ENCODE measurements at regions not wholly inside any gene's neighbourhood (a gene's known extent, or its start where the extent isn't known, plus 50 kb on each side); places are given as distances from the start of the nearest gene placed in this dataset.
A peak's percentile ranks its signal among the peaks of the same experiment; 100 is the strongest.
"Not testable (repeated sequence)": the region's sequence is repeated elsewhere in the genome, so short reads cannot be mapped to it uniquely, and the experiment has no call there.

GRCh38 chr9:85792057-85792456, 50.3 kb upstream of the AGTPBP1 start:
- DNase-seq (ENCODE audit: low spot score), result not testable (repeated sequence)

- DNase-seq (ENCODE audit: low spot score), result not testable (repeated sequence)
Measured at GRCh38 chr9:85802978-85803695, 61.4 kb upstream of the AGTPBP1 start.

GRCh38 chr9:85804847-85805133, 63.0 kb upstream of the AGTPBP1 start:
- DNase-seq (ENCODE audit: low spot score), result not testable (repeated sequence)

GRCh38 chr9:85805134-85806005, 63.6 kb upstream of the AGTPBP1 start:
- peak; percentile 69 for DNase-seq (ENCODE audit: low spot score)

GRCh38 chr9:85808329-85808728, 66.6 kb upstream of the AGTPBP1 start:
- DNase-seq (ENCODE audit: low spot score), result not testable (repeated sequence)

GRCh38 chr9:85813388-85813787, 71.6 kb upstream of the AGTPBP1 start:
- not testable (repeated sequence) for DNase-seq (ENCODE audit: low spot score)

- DNase-seq (ENCODE audit: low spot score), result not testable (repeated sequence)
Measured at GRCh38 chr9:85814800-85815199, 73.0 kb upstream of the AGTPBP1 start.

GRCh38 chr9:85818971-85819370, 77.2 kb upstream of the AGTPBP1 start:
- peak; percentile 27 for DNase-seq (ENCODE audit: low spot score)

- not testable (repeated sequence) for DNase-seq (ENCODE audit: low spot score)
Measured at GRCh38 chr9:85820598-85820997, 78.8 kb upstream of the AGTPBP1 start.

GRCh38 chr9:85824949-85825348, 83.2 kb upstream of the AGTPBP1 start:
- DNase-seq (ENCODE audit: low spot score), result peak; percentile 4

GRCh38 chr9:85834591-85834990, 92.8 kb upstream of the AGTPBP1 start:
- not testable (repeated sequence) for DNase-seq (ENCODE audit: low spot score)

- DNase-seq (ENCODE audit: low spot score), result not testable (repeated sequence)
Measured at GRCh38 chr9:85843949-85844348, 97.0 kb upstream of the NAA35 start.

GRCh38 chr9:85847782-85848181, 93.2 kb upstream of the NAA35 start:
- not testable (repeated sequence) for DNase-seq (ENCODE audit: low spot score)

GRCh38 chr9:85858056-85858750, 82.7 kb upstream of the NAA35 start:
- no peak for DNase-seq (ENCODE audit: low spot score)

GRCh38 chr9:85859765-85860164, 81.2 kb upstream of the NAA35 start:
- DNase-seq (ENCODE audit: low spot score), result peak; percentile 20

- not testable (repeated sequence) for DNase-seq (ENCODE audit: low spot score)
Measured at GRCh38 chr9:85861882-85862281, 79.1 kb upstream of the NAA35 start.

GRCh38 chr9:85863875-85864274, 77.1 kb upstream of the NAA35 start:
- DNase-seq (ENCODE audit: low spot score), result no peak

- DNase-seq (ENCODE audit: low spot score), result no peak
Measured at GRCh38 chr9:85871008-85871407, 69.9 kb upstream of the NAA35 start.

- DNase-seq (ENCODE audit: low spot score), result not testable (repeated sequence)
Measured at GRCh38 chr9:85871683-85872082, 69.3 kb upstream of the NAA35 start.

GRCh38 chr9:85872463-85872862, 68.5 kb upstream of the NAA35 start:
- DNase-seq (ENCODE audit: low spot score), result no peak

- DNase-seq (ENCODE audit: low spot score), result no peak
Measured at GRCh38 chr9:85876628-85877027, 64.3 kb upstream of the NAA35 start.

GRCh38 chr9:85878872-85879597, 61.9 kb upstream of the NAA35 start:
- DNase-seq (ENCODE audit: low spot score), result not testable (repeated sequence)

Data from SW480 (cell line).